Pancreas (tissue), 10 donors: ENCODE measurements at regions not wholly inside any gene's neighbourhood (a gene's known extent, or its start where the extent isn't known, plus 50 kb on each side); places are given as distances from the start of the nearest gene placed in this dataset.

Source experiments
- ATAC-seq, 4 donors: fragments of 200-7000 bp; cut with Tn5 transposase; one replicate each; pipeline versions ENCODE4 v1.8.0 to v1.9.1; 2020; ENCODE audit warnings: mild to moderate bottlenecking in 4 of 4, moderate library complexity in 4 of 4
- DNase-seq, 6 donors: peaks; one replicate each; pipeline ENCODE4 v3.0.0-alpha.2; 2020
- FAIRE-seq: peaks from 2 replicates; lab custom pipeline; 2012; peaks lifted over from hg19 to GRCh38; lab: Jason Lieb, UNC
- H3K27ac ChIP-seq, 4 donors: fragments of 200-600 bp; sonication (generic); 1 replicate in 3 of 4; 2 replicates in 1 of 4; pipeline versions ENCODE4 v1.5.0 to v1.8.0; 2020
- H3K27me3 ChIP-seq, 4 donors: fragments of 200-600 bp; one replicate each; pipeline ENCODE4 v1.8.0; 2021
- H3K36me3 ChIP-seq, 3 donors: fragments of 200-600 bp; sonication (generic) in 1 of 3; one replicate each; pipeline versions ENCODE4 v1.5.0 to v1.8.0; 2020 to 2021
- H3K4me1 ChIP-seq, 3 donors: fragments of 200-600 bp; one replicate each; pipeline ENCODE4 v1.8.0; 2021
- H3K4me3 ChIP-seq, 4 donors: fragments of 200-600 bp; sonication (generic) in 2 of 4; one replicate each; pipeline versions ENCODE4 v1.5.0 to v1.8.0; 2020 to 2021
- H3K9me3 ChIP-seq, 4 donors: fragments of 200-600 bp; one replicate each; pipeline ENCODE4 v1.8.0; 2021
- WGBS, 2 donors: extraction: QIAGEN DNeasy Blood & Tissue Kit; methylation state at CpG; one replicate each; pipeline ENCODE4 v1.1.7; 2013; 5-methylcytosine and 5-hydroxymethylcytosine counted together
- intact Hi-C, 3 donors: fragments of 100-400 bp; cut with DNase I; formaldehyde crosslinking; loops; one replicate each; pipeline versions ENCODE4 v1.11.1 to v1.14.2; 2022
- TF ChIP-seq, protein P1 (sequence below), 4 donors: fragments of 200-600 bp; sonication (generic) in 3 of 4; IDR thresholded peaks; one replicate each; pipeline versions ENCODE4 v1.5.0 to v1.8.0; 2021; ENCODE audit warnings: antibody characterized with exemption in 4 of 4
- donor health status: healthy with polysubstance abuse.
- donor health status: DM: no; HTN: no; CAD: no; lungs with moderate emphysema.
- donor health status: DM: no; HTN: no; CAD: no.
- donor health status: control.
- donor health status: control.
- donor health status: Bipolar disorder and iron deficiency.
- donor health status: DM: yes; HTN: yes; CAD: no.
- donor health status: DM: no; HTN: no; CAD: no.
- donor health status: DM: no; HTN: no; CAD: no.
- donor health status: DM: yes; HTN: yes; CAD: no.

DNA sequence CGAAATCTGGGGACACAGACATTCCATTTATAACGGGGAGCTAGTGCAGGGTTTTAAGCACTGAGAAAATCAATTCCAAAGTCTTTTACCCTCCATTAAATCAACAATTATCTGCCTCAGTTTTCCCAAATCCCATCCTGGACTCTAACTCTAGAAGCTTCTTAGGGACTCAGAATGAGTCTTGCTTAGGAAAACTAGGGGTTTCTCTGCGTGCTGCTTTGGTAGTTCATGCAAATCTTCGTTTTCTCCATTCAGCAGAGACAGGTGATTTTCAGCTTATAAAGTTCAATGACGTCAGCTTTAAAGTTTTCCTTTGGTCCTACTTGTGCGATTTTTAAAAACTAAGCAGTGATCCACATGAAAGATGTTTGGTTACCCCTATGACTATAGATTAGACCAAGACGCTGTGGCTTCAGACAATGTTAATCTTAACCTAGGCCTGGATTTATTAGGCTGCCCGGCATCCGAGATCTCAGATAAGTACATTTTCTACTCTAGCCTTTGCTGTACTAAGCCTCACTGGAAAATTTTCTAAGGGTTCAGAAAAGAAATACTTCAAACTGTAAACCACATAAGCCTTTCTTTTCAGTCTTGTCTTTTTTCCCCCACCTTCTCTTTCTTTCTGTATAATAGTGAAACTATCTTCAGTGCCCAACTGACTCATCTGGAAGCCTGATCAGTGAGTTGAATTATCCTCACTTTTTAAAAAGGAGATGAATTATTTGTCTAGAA lies 121.4 kb upstream of the GATB start:
- Histone ChIP-seq H3K4me3 (no peak overlapping the region), H3K4me1 (no peaks in the 10 kb centered on the region), H3K27ac (no peak overlapping the region), H3K36me3 (no peaks in the 10 kb centered on the region), H3K9me3 (no peaks in the 10 kb centered on the region), H3K27me3 (no peaks in the 10 kb centered on the region)
- ATAC-seq (no peak), FAIRE-seq (no peak), DNase-seq (no peak)
- WGBS, 2 donors = 74 to 85% methylated on average over 9 of the region's 9 CpGs
- intact Hi-C loops = no loop called here
- TF ChIP-seq, protein P1, sequence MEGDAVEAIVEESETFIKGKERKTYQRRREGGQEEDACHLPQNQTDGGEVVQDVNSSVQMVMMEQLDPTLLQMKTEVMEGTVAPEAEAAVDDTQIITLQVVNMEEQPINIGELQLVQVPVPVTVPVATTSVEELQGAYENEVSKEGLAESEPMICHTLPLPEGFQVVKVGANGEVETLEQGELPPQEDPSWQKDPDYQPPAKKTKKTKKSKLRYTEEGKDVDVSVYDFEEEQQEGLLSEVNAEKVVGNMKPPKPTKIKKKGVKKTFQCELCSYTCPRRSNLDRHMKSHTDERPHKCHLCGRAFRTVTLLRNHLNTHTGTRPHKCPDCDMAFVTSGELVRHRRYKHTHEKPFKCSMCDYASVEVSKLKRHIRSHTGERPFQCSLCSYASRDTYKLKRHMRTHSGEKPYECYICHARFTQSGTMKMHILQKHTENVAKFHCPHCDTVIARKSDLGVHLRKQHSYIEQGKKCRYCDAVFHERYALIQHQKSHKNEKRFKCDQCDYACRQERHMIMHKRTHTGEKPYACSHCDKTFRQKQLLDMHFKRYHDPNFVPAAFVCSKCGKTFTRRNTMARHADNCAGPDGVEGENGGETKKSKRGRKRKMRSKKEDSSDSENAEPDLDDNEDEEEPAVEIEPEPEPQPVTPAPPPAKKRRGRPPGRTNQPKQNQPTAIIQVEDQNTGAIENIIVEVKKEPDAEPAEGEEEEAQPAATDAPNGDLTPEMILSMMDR (IDR thresholded peaks at IDR 0.05) = no peak

DNA sequence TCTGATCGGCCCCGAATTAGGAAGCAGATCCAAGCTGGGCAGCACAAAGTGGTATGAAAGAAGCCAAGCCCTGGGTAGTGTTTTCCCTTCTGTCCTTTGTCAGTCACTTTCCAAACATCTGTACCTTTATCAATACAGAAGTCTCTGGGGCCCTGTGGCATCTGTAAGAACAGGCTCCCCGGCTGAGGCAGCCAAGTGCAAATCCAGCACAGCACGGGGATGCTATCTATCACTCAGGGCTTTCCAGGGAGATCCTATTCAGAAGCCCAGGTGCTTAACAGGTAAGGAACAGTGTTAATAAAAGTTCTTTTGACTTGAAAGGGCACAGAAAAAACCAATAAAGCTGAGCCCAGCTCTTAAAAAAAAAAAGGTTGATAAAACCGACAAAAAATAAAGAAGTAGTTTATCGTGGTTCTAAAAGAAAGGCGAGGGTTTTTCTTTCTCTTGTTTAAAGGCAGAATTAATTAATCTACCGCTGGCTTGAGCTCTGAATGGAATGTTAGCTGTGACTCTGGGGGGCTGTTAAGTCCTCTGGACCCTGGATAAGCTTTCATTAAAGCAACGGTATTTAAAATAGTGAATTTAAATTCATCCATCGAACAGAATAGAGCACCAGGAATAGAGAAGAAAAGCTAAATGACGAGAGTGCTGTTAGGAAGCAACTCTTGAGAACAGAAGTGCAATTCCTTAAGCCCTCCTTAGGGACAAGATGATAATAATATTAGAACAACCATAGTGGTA lies 119.1 kb upstream of the GATB start:
- no peaks in the 10 kb centered on the region for H3K4me1 ChIP-seq
- ATAC-seq (no peak), DNase-seq (no peak), FAIRE-seq (no peak)
- TF ChIP-seq, protein P1 (IDR thresholded peaks at IDR 0.05) = no peak
- no peaks in the 10 kb centered on the region for H3K9me3 ChIP-seq
- H3K27me3 ChIP-seq = no peaks in the 10 kb centered on the region
- no peaks in the 10 kb centered on the region for H3K36me3 ChIP-seq
- H3K4me3 ChIP-seq = no peak overlapping the region
- 58 to 65% methylated on average over 11 of the region's 11 CpGs for WGBS, 2 donors
- intact Hi-C loops = no loop called here
- no peak overlapping the region for H3K27ac ChIP-seq

DNA sequence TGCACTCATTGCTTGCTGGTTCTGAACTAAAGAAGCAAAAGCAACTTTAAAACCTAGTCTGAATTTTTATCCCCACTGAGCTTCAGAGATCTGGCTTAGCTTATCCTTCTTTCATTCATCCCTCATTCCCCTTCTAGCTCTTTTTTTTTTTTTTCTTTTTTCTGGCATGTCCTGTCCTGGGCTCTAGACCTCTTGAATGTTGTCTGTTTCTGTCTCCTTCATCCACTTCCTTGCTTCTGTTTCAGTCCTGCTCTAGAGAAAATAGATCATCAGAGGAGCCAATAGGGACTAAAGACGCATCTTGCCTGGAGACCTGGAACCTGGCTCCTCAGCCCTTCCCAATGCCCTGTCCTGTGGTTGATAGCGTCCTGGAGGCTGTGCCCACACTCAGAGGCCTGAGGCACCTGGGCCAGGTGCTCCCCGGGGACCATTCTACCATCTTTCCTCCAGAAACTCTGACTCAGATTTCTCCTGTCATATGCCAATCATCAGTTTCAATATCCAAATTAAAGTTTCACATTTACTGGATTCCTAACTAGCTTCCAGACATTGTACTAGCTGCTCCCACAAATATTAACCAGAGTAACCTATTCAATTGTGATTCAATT lies 115.7 kb upstream of the GATB start:
- intact Hi-C loops = no loop called here
- TF ChIP-seq, protein P1 (IDR thresholded peaks at IDR 0.05) = no peak
- no peaks in the 10 kb centered on the region for H3K4me1 ChIP-seq
- H3K27me3 ChIP-seq = no peaks in the 10 kb centered on the region
- WGBS, 2 donors = 71 to 73% methylated on average over 3 of the region's 3 CpGs
- H3K4me3 ChIP-seq = no peak overlapping the region
- no peaks in the 10 kb centered on the region for H3K9me3 ChIP-seq
- no peak for DNase-seq
- ATAC-seq = no peak
- no peak for FAIRE-seq
- no peak overlapping the region for H3K27ac ChIP-seq
- no peaks in the 10 kb centered on the region for H3K36me3 ChIP-seq

DNA sequence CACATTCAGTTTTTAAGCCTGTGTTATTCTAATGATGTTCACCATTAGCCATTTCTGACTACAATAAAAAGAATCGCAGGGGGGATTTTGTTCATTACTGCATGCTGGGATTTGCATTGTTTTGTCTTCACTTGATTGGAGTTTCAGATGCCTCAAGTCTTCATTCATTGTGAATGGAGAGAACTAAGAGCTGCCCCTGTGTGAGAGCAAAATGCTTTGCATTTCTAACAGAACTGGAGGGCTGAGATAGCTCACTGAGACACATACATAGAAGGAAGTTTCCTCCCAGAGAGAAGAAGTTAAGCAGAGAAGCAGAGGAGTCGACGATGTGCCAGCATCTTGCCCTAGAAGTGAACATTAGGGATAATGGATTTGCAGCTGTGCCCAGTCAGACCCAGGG lies 113.5 kb upstream of the GATB start:
- Histone ChIP-seq H3K4me1 (no peaks in the 10 kb centered on the region), H3K27ac (no peak overlapping the region), H3K9me3 (no peaks in the 10 kb centered on the region), H3K27me3 (no peaks in the 10 kb centered on the region), H3K4me3 (no peak overlapping the region), H3K36me3 (no peaks in the 10 kb centered on the region)
- DNase-seq (no peak), ATAC-seq (no peak), FAIRE-seq (no peak)
- intact Hi-C loops = no loop called here
- 49 to 54% methylated on average over 3 of the region's 3 CpGs for WGBS, 2 donors
- TF ChIP-seq, protein P1 (IDR thresholded peaks at IDR 0.05) = no peak
